Endothelial cell of umbilical vein (primary cell): ENCODE measurements at regions not wholly inside any gene's neighbourhood (a gene's known extent, or its start where the extent isn't known, plus 50 kb on each side); places are given as distances from the start of the nearest gene placed in this dataset.

Source experiments
- BruUV-seq: library from RNA; stranded (reverse); fragments of 400-500 nt; replicated peaks from 2 replicates; lab custom pipeline; 2021; lab: Mats Ljungman, UMichigan
- CTCF ChIA-PET: fragments of 300-600, 350-600 bp; sonication (Branson Sonifier 250); formaldehyde crosslinking; loops from one replicate; lab custom pipeline; 2021; ENCODE audit warnings: antibody characterized with exemption, inconsistent platforms; lab: Charles Lee
- POLR2A ChIA-PET: fragments of 300-600, 350-600 bp; sonication (Branson Sonifier 250); formaldehyde crosslinking; loops from one replicate; lab custom pipeline; 2021; ENCODE audit warnings: antibody characterized with exemption, inconsistent platforms; lab: Charles Lee
- DNase-seq: peaks from one replicate; pipeline ENCODE4 v3.0.0-alpha.2; 2011; ENCODE audit warnings: low read depth, low spot score
- FAIRE-seq: peaks from 2 replicates; lab custom pipeline; 2011; peaks lifted over from hg19 to GRCh38; lab: Jason Lieb, UNC
- H2AFZ ChIP-seq: 2 replicates; pipeline ENCODE4 v1.6.0; 2012; ENCODE audit warnings: low read depth, low read length, control low read depth, inconsistent platforms
- H3K27ac ChIP-seq: 2 replicates; pipeline ENCODE4 v1.5.1; 2011; ENCODE audit warnings: low read depth, mild to moderate bottlenecking, control low read depth, low read length, moderate library complexity; ENCODE audit not compliant: insufficient read depth
- H3K27me3 ChIP-seq, 2 experiments: 2 replicates each; pipeline versions ENCODE4 v1.6.0 to v1.6.1; 2011; ENCODE audit warnings: low read length in 2 of 2, mixed read lengths in 1 of 2; ENCODE audit not compliant: control insufficient read depth in 2 of 2, insufficient read depth in 2 of 2
- H3K36me3 ChIP-seq, 2 experiments: 2 replicates in 1 of 2; 3 replicates in 1 of 2; pipeline ENCODE4 v1.5.1; 2011; ENCODE audit warnings: low read length in 2 of 2, mild to moderate bottlenecking in 1 of 2, moderate library complexity in 1 of 2; ENCODE audit not compliant: control insufficient read depth in 2 of 2, insufficient read depth in 2 of 2; ENCODE audit errors: extremely low read depth in 1 of 2
- H3K4me1 ChIP-seq: 3 replicates; pipeline ENCODE4 v1.5.1; 2011; ENCODE audit warnings: mild to moderate bottlenecking, low read length; ENCODE audit not compliant: control insufficient read depth, insufficient read depth; ENCODE audit errors: extremely low read depth
- H3K4me2 ChIP-seq: 2 replicates; pipeline ENCODE4 v1.6.1; 2011; ENCODE audit warnings: low read length, control low read depth, mixed read lengths; ENCODE audit not compliant: insufficient read depth
- H3K4me3 ChIP-seq, 3 experiments: fragments of 200-600 bp in 1 of 3; sonication (generic), shearing (Covaris generic) in 1 of 3; replicated peaks in 1 of 3; 2 replicates each; pipeline ENCODE4 v1.5.1; 2011 to 2016; ENCODE audit warnings: control low read depth in 3 of 3, low read length in 3 of 3, mild to moderate bottlenecking in 2 of 3, inconsistent platforms in 1 of 3, low read depth in 1 of 3, moderate library complexity in 1 of 3; ENCODE audit not compliant: insufficient read depth in 1 of 3
- H3K79me2 ChIP-seq: 2 replicates; pipeline ENCODE4 v1.6.0; 2012; ENCODE audit warnings: low read length, inconsistent platforms; ENCODE audit not compliant: control insufficient read depth, insufficient read depth
- H3K9ac ChIP-seq: replicated peaks from 2 replicates; pipeline ENCODE3; 2011; ENCODE audit warnings: low read length, control low read depth; ENCODE audit not compliant: insufficient read depth; ENCODE audit errors: extremely low read depth
- H3K9me1 ChIP-seq: replicated peaks from 3 replicates; pipeline ENCODE4 v1.6.0; 2011; ENCODE audit warnings: mild to moderate bottlenecking, low read length; ENCODE audit not compliant: control insufficient read depth, insufficient read depth; ENCODE audit errors: extremely low read depth
- H3K9me3 ChIP-seq: replicated peaks from 2 replicates; pipeline ENCODE4 v1.5.1; 2012; ENCODE audit warnings: low read length, inconsistent platforms; ENCODE audit not compliant: control insufficient read depth, insufficient read depth
- H4K20me1 ChIP-seq: replicated peaks from 2 replicates; pipeline ENCODE3; 2011; ENCODE audit warnings: mild to moderate bottlenecking, low read length; ENCODE audit not compliant: control insufficient read depth, insufficient read depth; ENCODE audit errors: extremely low read depth
- EZH2 ChIP-seq: IDR thresholded peaks from 2 replicates; pipeline ENCODE4 v1.6.1; 2012; ENCODE audit warnings: borderline replicate concordance, low read depth, mild to moderate bottlenecking, moderate library complexity, low read length, inconsistent platforms; ENCODE audit not compliant: severe bottlenecking
- FOS ChIP-seq: IDR thresholded peaks from 2 replicates; pipeline ENCODE4 v1.6.1; 2011; ENCODE audit warnings: mild to moderate bottlenecking, low read length, moderate library complexity, borderline replicate concordance; ENCODE audit not compliant: insufficient read depth
- GATA2 ChIP-seq: IDR thresholded peaks from 2 replicates; pipeline ENCODE4 v1.7.0; 2011; ENCODE audit warnings: low read depth, mild to moderate bottlenecking, moderate library complexity, mixed read lengths, low read length; ENCODE audit not compliant: insufficient read length, insufficient read depth
- JUN ChIP-seq: IDR thresholded peaks from 2 replicates; pipeline ENCODE4 v1.6.1; 2011; ENCODE audit warnings: borderline replicate concordance, low read depth; ENCODE audit not compliant: insufficient read length, insufficient read depth
- MAX ChIP-seq: IDR thresholded peaks from 2 replicates; pipeline ENCODE4 v1.6.1; 2011; ENCODE audit not compliant: insufficient read depth, insufficient read length
- MYC ChIP-seq: IDR thresholded peaks from one replicate; pipeline ENCODE4 v1.6.1; 2011; ENCODE audit warnings: mild to moderate bottlenecking, low read depth, low read length
- POLR2A ChIP-seq: IDR thresholded peaks from 2 replicates; pipeline ENCODE4 v1.6.1; 2012; ENCODE audit warnings: low read depth, mild to moderate bottlenecking, control low read depth, low read length
- POLR2AphosphoS5 ChIP-seq: IDR thresholded peaks from 2 replicates; pipeline ENCODE4 v1.6.1; 2012; ENCODE audit warnings: low read depth, mild to moderate bottlenecking, control low read depth, low read length, moderate library complexity; ENCODE audit not compliant: insufficient read depth
- dilution Hi-C: fragments of 300-500 bp; cut with MboI; formaldehyde crosslinking; loops from one replicate; pipeline ENCODE4 v1.15.0; 2019; ENCODE audit warnings: low sequenced_read_pairs; ENCODE audit not compliant: extremely low pct_ligation_motif_present
- intact Hi-C: fragments of 100-400 bp; cut with micrococcal nuclease; formaldehyde crosslinking; loops from one replicate; pipeline ENCODE4 v1.10.0; 2022
- TF ChIP-seq, protein P1 (sequence below), 2 donors: IDR thresholded peaks; 1 replicate in 1 of 2; 2 replicates in 1 of 2; pipeline ENCODE4 v1.5.1; 2011; ENCODE audit warnings: low read length in 2 of 2, mild to moderate bottlenecking in 2 of 2, moderate library complexity in 2 of 2, control low read depth in 1 of 2, inconsistent platforms in 1 of 2, low read depth in 1 of 2; ENCODE audit not compliant: insufficient read depth in 1 of 2; ENCODE audit errors: extremely low read depth in 1 of 2

- dilution Hi-C loops, result no loop called here
- no peaks in the 10 kb centered on the region for H4K20me1 ChIP-seq
- ChIA-PET POLR2A (no interaction called here), CTCF (no interaction called here)
- DNase-seq (no peak), FAIRE-seq (no peak)
- no peaks in the 10 kb centered on the region for H3K36me3 ChIP-seq
- H2AFZ ChIP-seq, result no peak overlapping the region
- H3K9ac ChIP-seq, result no peak overlapping the region
- no peaks in the 10 kb centered on the region for H3K9me3 ChIP-seq
- H3K79me2 ChIP-seq, result no peaks in the 10 kb centered on the region
- H3K27me3 ChIP-seq, result no peaks in the 10 kb centered on the region
- H3K4me1 ChIP-seq, result no peaks in the 10 kb centered on the region
- H3K4me3 ChIP-seq, result no peak overlapping the region
- no peak overlapping the region for H3K4me2 ChIP-seq
- no peak overlapping the region for H3K27ac ChIP-seq
- TF ChIP-seq, protein P1, sequence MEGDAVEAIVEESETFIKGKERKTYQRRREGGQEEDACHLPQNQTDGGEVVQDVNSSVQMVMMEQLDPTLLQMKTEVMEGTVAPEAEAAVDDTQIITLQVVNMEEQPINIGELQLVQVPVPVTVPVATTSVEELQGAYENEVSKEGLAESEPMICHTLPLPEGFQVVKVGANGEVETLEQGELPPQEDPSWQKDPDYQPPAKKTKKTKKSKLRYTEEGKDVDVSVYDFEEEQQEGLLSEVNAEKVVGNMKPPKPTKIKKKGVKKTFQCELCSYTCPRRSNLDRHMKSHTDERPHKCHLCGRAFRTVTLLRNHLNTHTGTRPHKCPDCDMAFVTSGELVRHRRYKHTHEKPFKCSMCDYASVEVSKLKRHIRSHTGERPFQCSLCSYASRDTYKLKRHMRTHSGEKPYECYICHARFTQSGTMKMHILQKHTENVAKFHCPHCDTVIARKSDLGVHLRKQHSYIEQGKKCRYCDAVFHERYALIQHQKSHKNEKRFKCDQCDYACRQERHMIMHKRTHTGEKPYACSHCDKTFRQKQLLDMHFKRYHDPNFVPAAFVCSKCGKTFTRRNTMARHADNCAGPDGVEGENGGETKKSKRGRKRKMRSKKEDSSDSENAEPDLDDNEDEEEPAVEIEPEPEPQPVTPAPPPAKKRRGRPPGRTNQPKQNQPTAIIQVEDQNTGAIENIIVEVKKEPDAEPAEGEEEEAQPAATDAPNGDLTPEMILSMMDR (IDR thresholded peaks at IDR 0.05; ENCODE audit: extremely low read depth in 1 of 2, insufficient read depth in 1 of 2, low read depth in 1 of 2, low read length in 2 of 2), result no peak
- TF ChIP-seq FOS, result no peak
- no peak for TF ChIP-seq JUN
- TF ChIP-seq GATA2, result no peak
- TF ChIP-seq POLR2AphosphoS5, result no peak
- TF ChIP-seq EZH2, result no peak
- no peak for TF ChIP-seq POLR2A
- no peak for TF ChIP-seq MYC
- no peak for TF ChIP-seq MAX
- intact Hi-C loops, result no loop called here
- H3K9me1 ChIP-seq, result no peaks in the 10 kb centered on the region
- BruUV-seq, result no TSS peak
These were observed 117.6 kb downstream of the ANKRD50 start for GRCh38 chr4:124594945-124595344.
